NB4 (cell line): ENCODE measurements at regions not wholly inside any gene's neighbourhood (a gene's known extent, or its start where the extent isn't known, plus 50 kb on each side); places are given as distances from the start of the nearest gene placed in this dataset.

Source experiments
- DNase-seq: peaks from one replicate; pipeline ENCODE4 v3.0.0; 2010; ENCODE audit warnings: low read depth
- H3K4me3 ChIP-seq: one replicate; pipeline ENCODE4 v1.5.1; 2011; ENCODE audit warnings: mild to moderate bottlenecking, low read depth, low read length, moderate library complexity
- MAX ChIP-seq: IDR thresholded peaks from 2 replicates; pipeline ENCODE4 v1.6.1; 2011; ENCODE audit warnings: low read depth, low read length
- MYC ChIP-seq: IDR thresholded peaks from 2 replicates; pipeline ENCODE4 v1.6.1; 2011; ENCODE audit warnings: low read depth, low read length
- POLR2A ChIP-seq: IDR thresholded peaks from 2 replicates; pipeline ENCODE4 v1.6.1; 2011; ENCODE audit warnings: mild to moderate bottlenecking; ENCODE audit not compliant: insufficient read length; ENCODE audit errors: extremely low read depth
- TF ChIP-seq, protein P1 (sequence below): IDR thresholded peaks from one replicate; pipeline ENCODE4 v1.5.1; 2012; ENCODE audit warnings: low read depth, low read length

GRCh38 chr10:105769248-105770184, 1128.4 kb downstream of the SORCS3 start:
- DNase-seq: no peak
- H3K4me3 ChIP-seq: no peak overlapping the region
- TF ChIP-seq MAX (no peak), POLR2A (no peak), MYC (no peak)
- TF ChIP-seq, protein P1, sequence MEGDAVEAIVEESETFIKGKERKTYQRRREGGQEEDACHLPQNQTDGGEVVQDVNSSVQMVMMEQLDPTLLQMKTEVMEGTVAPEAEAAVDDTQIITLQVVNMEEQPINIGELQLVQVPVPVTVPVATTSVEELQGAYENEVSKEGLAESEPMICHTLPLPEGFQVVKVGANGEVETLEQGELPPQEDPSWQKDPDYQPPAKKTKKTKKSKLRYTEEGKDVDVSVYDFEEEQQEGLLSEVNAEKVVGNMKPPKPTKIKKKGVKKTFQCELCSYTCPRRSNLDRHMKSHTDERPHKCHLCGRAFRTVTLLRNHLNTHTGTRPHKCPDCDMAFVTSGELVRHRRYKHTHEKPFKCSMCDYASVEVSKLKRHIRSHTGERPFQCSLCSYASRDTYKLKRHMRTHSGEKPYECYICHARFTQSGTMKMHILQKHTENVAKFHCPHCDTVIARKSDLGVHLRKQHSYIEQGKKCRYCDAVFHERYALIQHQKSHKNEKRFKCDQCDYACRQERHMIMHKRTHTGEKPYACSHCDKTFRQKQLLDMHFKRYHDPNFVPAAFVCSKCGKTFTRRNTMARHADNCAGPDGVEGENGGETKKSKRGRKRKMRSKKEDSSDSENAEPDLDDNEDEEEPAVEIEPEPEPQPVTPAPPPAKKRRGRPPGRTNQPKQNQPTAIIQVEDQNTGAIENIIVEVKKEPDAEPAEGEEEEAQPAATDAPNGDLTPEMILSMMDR: no peak

DNA sequence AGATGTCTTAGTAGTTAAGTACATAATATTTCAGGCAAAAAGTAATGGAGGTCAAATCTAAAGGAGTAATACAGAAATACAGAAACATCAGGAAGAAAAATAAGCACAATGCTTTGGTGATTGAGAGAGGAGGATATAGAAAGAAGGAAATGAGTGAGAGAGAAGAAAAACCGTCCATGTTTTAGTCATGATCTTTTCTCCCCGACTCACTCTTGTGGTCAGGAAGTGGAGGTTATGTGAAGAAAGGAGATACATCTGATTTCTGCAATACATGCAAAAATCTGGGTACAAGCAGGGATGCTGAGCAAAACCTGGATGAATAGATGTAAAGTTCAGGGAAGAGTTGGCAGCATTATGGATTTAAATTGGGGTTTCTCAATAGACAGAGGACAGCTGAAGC, 1122.5 kb downstream of the SORCS3 start:
- no peak for TF ChIP-seq MAX
- no peak for TF ChIP-seq MYC
- TF ChIP-seq POLR2A: no peak
- TF ChIP-seq, protein P1: no peak
- DNase-seq: no peak
- H3K4me3 ChIP-seq: no peak overlapping the region

GRCh38 chr10:105761576-105762260, 1120.6 kb downstream of the SORCS3 start:
- DNase-seq: no peak
- H3K4me3 ChIP-seq: no peak overlapping the region
- TF ChIP-seq MAX (no peak), MYC (no peak), POLR2A (no peak)
- TF ChIP-seq, protein P1: no peak

- no peak for DNase-seq
- no peak overlapping the region for H3K4me3 ChIP-seq
- no peak for TF ChIP-seq MYC
- no peak for TF ChIP-seq POLR2A
- no peak for TF ChIP-seq MAX
- TF ChIP-seq, protein P1: no peak
These were observed 1118.6 kb downstream of the SORCS3 start for GRCh38 chr10:105759669-105760068.

GRCh38 chr10:105758209-105758998, 1117.3 kb downstream of the SORCS3 start:
- H3K4me3 ChIP-seq: no peak overlapping the region
- no peak for DNase-seq
- TF ChIP-seq, protein P1: no peak
- TF ChIP-seq MAX (no peak), POLR2A (no peak), MYC (no peak)
